ENCODE measurements at regions not wholly inside any gene's neighbourhood (a gene's known extent, or its start where the extent isn't known, plus 50 kb on each side); places are given as distances from the start of the nearest gene placed in this dataset.

DNA sequence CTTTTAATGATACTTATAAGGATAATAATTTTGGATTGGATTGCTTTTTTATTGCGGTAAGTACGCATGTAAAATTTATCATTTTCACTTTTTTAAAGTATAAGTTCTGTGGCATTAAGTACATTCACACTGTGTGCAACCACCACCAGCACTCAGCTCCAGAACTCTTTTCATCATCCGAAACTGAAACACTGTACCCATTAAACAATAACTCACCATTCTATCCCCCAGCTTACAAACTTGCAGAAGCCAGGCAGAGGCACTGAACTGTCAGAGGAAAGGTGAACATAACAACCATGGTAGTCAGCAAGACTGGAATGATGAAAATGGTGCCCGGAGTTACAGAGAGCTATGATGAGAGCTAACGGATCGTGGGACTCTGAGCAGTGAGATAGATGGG is 465.9 kb downstream of the ADCYAP1 start:
- no peak for TF ChIP-seq CTCF (IDR thresholded peaks at IDR 0.05)
- TF ChIP-seq POLR2A (IDR thresholded peaks at IDR 0.05) = no peak
- no peak for TF ChIP-seq POLR2AphosphoS5 (IDR thresholded peaks at IDR 0.05)

Measured in sigmoid colon (tissue), 4 donors.